Loucy (cell line): ENCODE measurements at regions not wholly inside any gene's neighbourhood (a gene's known extent, or its start where the extent isn't known, plus 50 kb on each side); places are given as distances from the start of the nearest gene placed in this dataset.

Source experiments
- EZH2phosphoT487 ChIP-seq: fragments of 200-600 bp; IDR thresholded peaks from 2 replicates; pipeline ENCODE4 v1.6.1; 2018; ENCODE audit warnings: antibody characterized with exemption, mild to moderate bottlenecking, moderate library complexity, borderline replicate concordance
- TF ChIP-seq, protein P1 (sequence below): fragments of 200-600 bp; sonication (generic); conservative IDR thresholded peaks from 2 replicates; pipeline ENCODE4 v1.5.1; 2014; ENCODE audit warnings: mild to moderate bottlenecking, antibody characterized with exemption, low read length

GRCh38 chr4:95643627-95644026 is 94.9 kb upstream of the UNC5C start:
- TF ChIP-seq, protein P1, sequence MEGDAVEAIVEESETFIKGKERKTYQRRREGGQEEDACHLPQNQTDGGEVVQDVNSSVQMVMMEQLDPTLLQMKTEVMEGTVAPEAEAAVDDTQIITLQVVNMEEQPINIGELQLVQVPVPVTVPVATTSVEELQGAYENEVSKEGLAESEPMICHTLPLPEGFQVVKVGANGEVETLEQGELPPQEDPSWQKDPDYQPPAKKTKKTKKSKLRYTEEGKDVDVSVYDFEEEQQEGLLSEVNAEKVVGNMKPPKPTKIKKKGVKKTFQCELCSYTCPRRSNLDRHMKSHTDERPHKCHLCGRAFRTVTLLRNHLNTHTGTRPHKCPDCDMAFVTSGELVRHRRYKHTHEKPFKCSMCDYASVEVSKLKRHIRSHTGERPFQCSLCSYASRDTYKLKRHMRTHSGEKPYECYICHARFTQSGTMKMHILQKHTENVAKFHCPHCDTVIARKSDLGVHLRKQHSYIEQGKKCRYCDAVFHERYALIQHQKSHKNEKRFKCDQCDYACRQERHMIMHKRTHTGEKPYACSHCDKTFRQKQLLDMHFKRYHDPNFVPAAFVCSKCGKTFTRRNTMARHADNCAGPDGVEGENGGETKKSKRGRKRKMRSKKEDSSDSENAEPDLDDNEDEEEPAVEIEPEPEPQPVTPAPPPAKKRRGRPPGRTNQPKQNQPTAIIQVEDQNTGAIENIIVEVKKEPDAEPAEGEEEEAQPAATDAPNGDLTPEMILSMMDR, result no peak
- no peak for TF ChIP-seq EZH2phosphoT487
